IMR-90 (cell line): ENCODE measurements at regions not wholly inside any gene's neighbourhood (a gene's known extent, or its start where the extent isn't known, plus 50 kb on each side); places are given as distances from the start of the nearest gene placed in this dataset.
A peak's percentile ranks its signal among the peaks of the same experiment; 100 is the strongest.

Experiments
- ATAC-seq: fragments of 200-7000 bp; cut with Tn5 transposase; 2 replicates; pipeline ENCODE4 v1.9.1; 2020; ENCODE audit warnings: low read depth, mild to moderate bottlenecking, moderate library complexity
- BruUV-seq: library from RNA; stranded (reverse); fragments of 400-500 nt; replicated peaks from 2 replicates; lab custom pipeline; 2021; lab: Mats Ljungman, UMichigan
- CTCF ChIA-PET: fragments of 300-600 bp; formaldehyde crosslinking; extraction: SDS; loops from one replicate; lab custom pipeline; 2021; ENCODE audit warnings: antibody characterized with exemption; lab: Yijun Ruan, JAX
- POLR2A ChIA-PET: fragments of 300-600 bp; sonication (Branson Sonifier 250); formaldehyde crosslinking; loops from one replicate; lab custom pipeline; 2022; ENCODE audit warnings: antibody characterized with exemption; ENCODE audit not compliant: unreplicated experiment; lab: Charles Lee
- DNase-seq: peaks from one replicate; pipeline ENCODE4 v3.0.0; 2013
- H2AFZ ChIP-seq: replicated peaks from 2 replicates; pipeline ENCODE3; 2013; ENCODE audit warnings: low read length, mild to moderate bottlenecking; ENCODE audit not compliant: poor library complexity
- H2AK5ac ChIP-seq: 2 replicates; pipeline ENCODE4 v1.6.1; 2013; ENCODE audit warnings: low read depth, low read length, inconsistent platforms
- H2AK9ac ChIP-seq: replicated peaks from 2 replicates; pipeline ENCODE3; 2013; ENCODE audit warnings: mild to moderate bottlenecking, low read depth, low read length, moderate library complexity; ENCODE audit not compliant: poor library complexity
- H2BK120ac ChIP-seq: 2 replicates; pipeline ENCODE4 v1.6.1; 2013; ENCODE audit warnings: low read depth, low read length, inconsistent platforms
- H2BK15ac ChIP-seq: 3 replicates; pipeline ENCODE4 v1.6.1; 2013; ENCODE audit warnings: low read depth, low read length, inconsistent platforms
- H2BK20ac ChIP-seq: 2 replicates; pipeline ENCODE4 v1.6.1; 2013; ENCODE audit warnings: low read depth, mild to moderate bottlenecking, inconsistent platforms, low read length, moderate library complexity
- H2BK5ac ChIP-seq: 2 replicates; pipeline ENCODE4 v1.6.1; 2013; ENCODE audit warnings: mild to moderate bottlenecking, low read depth, low read length, inconsistent platforms; ENCODE audit not compliant: poor library complexity, severe bottlenecking
- H3K14ac ChIP-seq: replicated peaks from 2 replicates; pipeline ENCODE4 v1.6.1; 2013; ENCODE audit warnings: low read depth, low read length, inconsistent platforms
- H3K18ac ChIP-seq: 2 replicates; pipeline ENCODE4 v1.6.1; 2013; ENCODE audit warnings: low read depth, low read length, control low read depth
- H3K23ac ChIP-seq: 2 replicates; pipeline ENCODE4 v1.6.1; 2013; ENCODE audit warnings: low read depth, low read length, inconsistent platforms
- H3K27ac ChIP-seq: 2 replicates; pipeline ENCODE4 v1.5.1; 2013; ENCODE audit warnings: mild to moderate bottlenecking, control low read depth, low read length; ENCODE audit not compliant: insufficient read depth
- H3K27me3 ChIP-seq: 2 replicates; pipeline ENCODE4 v1.6.1; 2013; ENCODE audit warnings: low read length; ENCODE audit not compliant: control insufficient read depth, insufficient read depth
- H3K36me3 ChIP-seq: 2 replicates; pipeline ENCODE4 v1.6.1; 2013; ENCODE audit warnings: low read length, mixed read lengths; ENCODE audit not compliant: control insufficient read depth, insufficient read depth
- H3K4ac ChIP-seq: 2 replicates; pipeline ENCODE4 v1.6.1; 2013; ENCODE audit warnings: low read depth, low read length, inconsistent platforms
- H3K4me1 ChIP-seq: 2 replicates; pipeline ENCODE4 v1.6.1; 2013; ENCODE audit warnings: low read length, mixed read lengths; ENCODE audit not compliant: control insufficient read depth, insufficient read depth
- H3K4me2 ChIP-seq: 2 replicates; pipeline ENCODE4 v1.6.1; 2013; ENCODE audit warnings: low read depth, mild to moderate bottlenecking, control low read depth, low read length, moderate library complexity
- H3K4me3 ChIP-seq: 2 replicates; pipeline ENCODE4 v1.5.1; 2013; ENCODE audit warnings: low read depth, mild to moderate bottlenecking, control low read depth, low read length, moderate library complexity; ENCODE audit not compliant: insufficient read depth
- H3K56ac ChIP-seq: 2 replicates; pipeline ENCODE4 v1.6.1; 2013; ENCODE audit warnings: low read length, inconsistent platforms; ENCODE audit not compliant: insufficient read depth; ENCODE audit errors: extremely low read depth
- H3K79me1 ChIP-seq, 2 experiments: 2 replicates each; pipeline ENCODE4 v1.6.1; 2013; ENCODE audit warnings: low read length in 2 of 2, inconsistent platforms in 1 of 2, low read depth in 1 of 2
- H3K9ac ChIP-seq: 2 replicates; pipeline ENCODE4 v1.6.1; 2013; ENCODE audit warnings: low read depth, low read length, control low read depth
- H3K9me1 ChIP-seq: 2 replicates; pipeline ENCODE4 v1.6.1; 2013; ENCODE audit warnings: low read length, inconsistent platforms; ENCODE audit not compliant: insufficient read depth
- H3K9me3 ChIP-seq: 2 replicates; pipeline ENCODE4 v1.6.1; 2013; ENCODE audit warnings: low read length; ENCODE audit not compliant: control insufficient read depth, insufficient read depth
- H4K20me1 ChIP-seq: 2 replicates; pipeline ENCODE4 v1.6.1; 2013; ENCODE audit warnings: low read length, inconsistent platforms; ENCODE audit not compliant: insufficient read depth
- H4K5ac ChIP-seq: 2 replicates; pipeline ENCODE4 v1.6.1; 2013; ENCODE audit warnings: mild to moderate bottlenecking, low read depth, low read length, control low read depth
- H4K8ac ChIP-seq, 2 experiments: 2 replicates each; pipeline ENCODE4 v1.6.1; 2013; ENCODE audit warnings: low read depth in 2 of 2, low read length in 2 of 2, control low read depth in 1 of 2, inconsistent platforms in 1 of 2
- H4K91ac ChIP-seq: 2 replicates; pipeline ENCODE4 v1.6.1; 2013; ENCODE audit warnings: low read depth, low read length, inconsistent platforms; ENCODE audit not compliant: insufficient read depth
- BHLHE40 ChIP-seq: fragments of 150-350 bp; IDR thresholded peaks from 2 replicates; pipeline ENCODE4 v1.6.1; 2016; ENCODE audit warnings: mild to moderate bottlenecking, low read depth, low read length
- CEBPB ChIP-seq: IDR thresholded peaks from 2 replicates; pipeline ENCODE4 v1.6.1; 2012; ENCODE audit warnings: low read depth, low read length, improper control_type of control experiment
- CHD1 ChIP-seq: IDR thresholded peaks from 2 replicates; pipeline ENCODE4 v1.6.1; 2012; ENCODE audit warnings: low read depth, low read length, improper control_type of control experiment
- CTCF ChIP-seq: conservative IDR thresholded peaks from 2 replicates; pipeline ENCODE4 v1.5.1; 2012; ENCODE audit warnings: mild to moderate bottlenecking, low read depth, low read length, improper control_type of control experiment
- FOS ChIP-seq: fragments of 150-350 bp; IDR thresholded peaks from 2 replicates; pipeline ENCODE4 v1.6.1; 2016; ENCODE audit warnings: low read depth, low read length
- MAFK ChIP-seq: IDR thresholded peaks from 2 replicates; pipeline ENCODE4 v1.6.1; 2012; ENCODE audit warnings: low read depth, low read length, improper control_type of control experiment
- MAZ ChIP-seq: IDR thresholded peaks from 2 replicates; pipeline ENCODE4 v1.6.1; 2012; ENCODE audit warnings: low read depth, mild to moderate bottlenecking, low read length, improper control_type of control experiment, moderate library complexity, borderline replicate concordance
- MXI1 ChIP-seq: IDR thresholded peaks from 2 replicates; pipeline ENCODE4 v1.6.1; 2012; ENCODE audit warnings: low read depth, mild to moderate bottlenecking, low read length, moderate library complexity, borderline replicate concordance
- NFE2L2 ChIP-seq: fragments of 150-350 bp; IDR thresholded peaks from 2 replicates; pipeline ENCODE4 v1.6.1; 2016; ENCODE audit warnings: low read depth, mild to moderate bottlenecking, low read length
- POLR2A ChIP-seq: IDR thresholded peaks from 2 replicates; pipeline ENCODE4 v1.6.1; 2012; ENCODE audit warnings: mild to moderate bottlenecking, low read depth, low read length
- RAD21 ChIP-seq: IDR thresholded peaks from 2 replicates; pipeline ENCODE4 v1.6.1; 2012; ENCODE audit warnings: low read length, improper control_type of control experiment
- RCOR1 ChIP-seq: IDR thresholded peaks from 2 replicates; pipeline ENCODE4 v1.6.1; 2012; ENCODE audit warnings: mild to moderate bottlenecking, low read length, improper control_type of control experiment; ENCODE audit not compliant: insufficient replicate concordance
- RFX5 ChIP-seq: IDR thresholded peaks from 2 replicates; pipeline ENCODE4 v1.8.0; 2012; ENCODE audit warnings: low read depth, mild to moderate bottlenecking, low read length, moderate library complexity
- SMC3 ChIP-seq: fragments of 150-350 bp; IDR thresholded peaks from 2 replicates; pipeline ENCODE4 v1.6.1; 2016; ENCODE audit warnings: low read depth, mild to moderate bottlenecking, antibody characterized with exemption, low read length, moderate library complexity
- USF2 ChIP-seq: fragments of 150-350 bp; IDR thresholded peaks from 2 replicates; pipeline ENCODE4 v1.6.1; 2017; ENCODE audit warnings: mild to moderate bottlenecking, antibody characterized with exemption, low read length, low read depth
- WGBS, 2 experiments: methylation state at CpG; one replicate each; pipeline versions ENCODE4 v1.1.5 to v1.1.7; 2013; ENCODE audit warnings: missing lambda C conversion rate in 2 of 2; ENCODE audit not compliant: insufficient read length in 1 of 2; ENCODE audit errors: extremely low coverage in 2 of 2; 5-methylcytosine and 5-hydroxymethylcytosine counted together
- dilution Hi-C: fragments of 300-500 bp; cut with HindIII; formaldehyde crosslinking; loops from one replicate; pipeline ENCODE4 v1.14.3; 2018; ENCODE audit warnings: low sequenced_read_pairs; ENCODE audit not compliant: unreplicated experiment
- in situ Hi-C: fragments of 300-500 bp; cut with MboI; formaldehyde crosslinking; loops from 3 replicates; pipeline ENCODE4 v1.14.3; 2019; ENCODE audit warnings: low sequenced_read_pairs, inconsistent platforms, mixed read lengths
- intact Hi-C: fragments of 100-400 bp; cut with micrococcal nuclease; formaldehyde crosslinking; loops from 2 replicates; pipeline ENCODE4 v1.10.0; 2022
- TF ChIP-seq, protein P1 (sequence below): fragments of 150-350 bp; IDR thresholded peaks from 2 replicates; pipeline ENCODE4 v1.6.1; 2016; ENCODE audit warnings: low read depth, mild to moderate bottlenecking, low read length, moderate library complexity, borderline replicate concordance

- H3K9ac ChIP-seq = no peak overlapping the region
- H3K23ac ChIP-seq = no peak overlapping the region
- H3K14ac ChIP-seq = no peak overlapping the region
- in situ Hi-C loops (no loop called here), dilution Hi-C loops (no loop called here), intact Hi-C loops (no loop called here)
- no TSS peak for BruUV-seq
- 89% methylated on average over 1 of the region's 1 CpG; no CpG with 5 or more reads in 1 of the 2 experiments for WGBS, 2 experiments
- H3K4ac ChIP-seq = no peak overlapping the region
- no peaks in the 10 kb centered on the region for H3K36me3 ChIP-seq
- H2BK5ac ChIP-seq = no peak overlapping the region
- H4K8ac ChIP-seq = no peak overlapping the region
- no peak overlapping the region for H3K18ac ChIP-seq
- no peaks in the 10 kb centered on the region for H3K9me1 ChIP-seq
- DNase-seq (peak; percentile 31), ATAC-seq (peak; percentile 60)
- H2AK9ac ChIP-seq = no peak overlapping the region
- no peak overlapping the region for H3K27ac ChIP-seq
- H3K9me3 ChIP-seq = no peaks in the 10 kb centered on the region
- H3K4me3 ChIP-seq = no peak overlapping the region
- ChIA-PET CTCF (interaction anchor here (1.3 to 1.4 kb wide), 2 partner anchors 11 to 17 kb away, joined by 5 to 6 read pairs; no protein-coding TSS in a partner anchor), POLR2A (no interaction called here)
- H2AFZ ChIP-seq = peak overlapping the region; percentile 2
- H4K91ac ChIP-seq = no peak overlapping the region
- no peak overlapping the region for H3K56ac ChIP-seq
- no peaks in the 10 kb centered on the region for H4K20me1 ChIP-seq
- no peak overlapping the region for H2AK5ac ChIP-seq
- no peak overlapping the region for H2BK20ac ChIP-seq
- H2BK120ac ChIP-seq = no peak overlapping the region
- H3K27me3 ChIP-seq = no peaks in the 10 kb centered on the region
- no peak overlapping the region for H3K4me2 ChIP-seq
- TF ChIP-seq POLR2A (no peak), USF2 (no peak), MXI1 (no peak), RFX5 (no peak), FOS (no peak), CTCF (no peak), RCOR1 (no peak), MAZ (no peak), SMC3 (no peak), CEBPB (no peak), RAD21 (no peak), NFE2L2 (no peak), BHLHE40 (no peak), CHD1 (no peak), MAFK (no peak)
- TF ChIP-seq, protein P1, sequence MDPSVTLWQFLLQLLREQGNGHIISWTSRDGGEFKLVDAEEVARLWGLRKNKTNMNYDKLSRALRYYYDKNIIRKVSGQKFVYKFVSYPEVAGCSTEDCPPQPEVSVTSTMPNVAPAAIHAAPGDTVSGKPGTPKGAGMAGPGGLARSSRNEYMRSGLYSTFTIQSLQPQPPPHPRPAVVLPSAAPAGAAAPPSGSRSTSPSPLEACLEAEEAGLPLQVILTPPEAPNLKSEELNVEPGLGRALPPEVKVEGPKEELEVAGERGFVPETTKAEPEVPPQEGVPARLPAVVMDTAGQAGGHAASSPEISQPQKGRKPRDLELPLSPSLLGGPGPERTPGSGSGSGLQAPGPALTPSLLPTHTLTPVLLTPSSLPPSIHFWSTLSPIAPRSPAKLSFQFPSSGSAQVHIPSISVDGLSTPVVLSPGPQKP = no peak
- no peak overlapping the region for H2BK15ac ChIP-seq
- no peaks in the 10 kb centered on the region for H3K79me1 ChIP-seq
- no peak overlapping the region for H4K5ac ChIP-seq
- no peaks in the 10 kb centered on the region for H3K4me1 ChIP-seq
Observed at GRCh38 chr7:81150951-81151361, 232.1 kb upstream of the SEMA3C start.
